ENCODE measurements at regions not wholly inside any gene's neighbourhood (a gene's known extent, or its start where the extent isn't known, plus 50 kb on each side); places are given as distances from the start of the nearest gene placed in this dataset.
"Not testable (repeated sequence)": the region's sequence is repeated elsewhere in the genome, so short reads cannot be mapped to it uniquely, and the experiment has no call there.

- in situ Hi-C loops (cut with HindIII; ENCODE audit: low pct_unique_long_range_greater_than_20kb, low sequenced_read_pairs); DNase-seq (ENCODE audit: low read depth in 1 of 2, low spot score in 1 of 2): not testable (repeated sequence)
Measured at GRCh38 chr2:242130682-242131081, 261.2 kb downstream of the RTP5 start.

GRCh38 chr2:242159921-242160320 is 290.4 kb downstream of the RTP5 start:
- in situ Hi-C loops (cut with HindIII; ENCODE audit: low pct_unique_long_range_greater_than_20kb, low sequenced_read_pairs); DNase-seq (ENCODE audit: low read depth in 1 of 2, low spot score in 1 of 2): not testable (repeated sequence)

DNA sequence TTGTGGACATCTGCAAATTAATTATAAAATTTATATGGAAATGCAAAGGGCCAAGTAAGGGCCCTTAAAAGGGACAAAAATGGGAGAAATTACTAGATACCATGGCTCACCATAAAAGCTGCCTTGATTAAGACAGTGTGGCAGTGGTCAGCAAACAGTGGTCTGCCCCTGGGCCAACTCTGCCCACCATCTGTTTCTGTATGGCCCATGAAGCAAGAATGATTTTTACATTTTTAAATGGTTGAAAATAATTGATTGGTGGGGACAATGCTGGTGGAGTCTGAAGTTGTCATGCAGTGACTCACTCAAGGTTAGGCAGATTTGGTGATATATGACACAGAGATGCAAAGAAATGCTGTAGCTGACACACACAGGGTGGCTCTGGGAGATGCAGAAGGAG is 295.6 kb downstream of the RTP5 start:
- in situ Hi-C loops (cut with HindIII; ENCODE audit: low pct_unique_long_range_greater_than_20kb, low sequenced_read_pairs); DNase-seq (ENCODE audit: low read depth in 1 of 2, low spot score in 1 of 2): not testable (repeated sequence)

DNA sequence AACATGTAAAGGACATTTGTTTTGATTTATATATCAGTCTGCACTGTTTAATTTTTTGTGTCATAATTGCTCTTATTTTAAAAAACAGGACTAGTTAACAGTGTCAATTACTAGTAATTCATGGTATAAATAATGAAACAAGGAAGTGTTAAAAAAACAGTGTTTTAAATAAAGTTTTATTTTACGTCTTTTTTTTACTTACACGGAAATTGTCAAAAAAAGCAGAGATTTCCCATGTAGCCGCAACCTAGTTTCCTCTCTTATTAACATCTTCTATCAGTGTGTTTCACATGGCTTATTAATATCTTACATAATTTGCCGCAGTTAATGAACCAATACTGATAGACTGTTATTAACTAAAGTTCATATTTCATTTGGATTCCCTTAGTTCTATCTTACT is 301.8 kb downstream of the RTP5 start:
- DNase-seq (ENCODE audit: low read depth in 1 of 2, low spot score in 1 of 2); in situ Hi-C loops (cut with HindIII; ENCODE audit: low pct_unique_long_range_greater_than_20kb, low sequenced_read_pairs): not testable (repeated sequence)
